Gastrocnemius medialis (tissue), 4 donors: ENCODE measurements at regions not wholly inside any gene's neighbourhood (a gene's known extent, or its start where the extent isn't known, plus 50 kb on each side); places are given as distances from the start of the nearest gene placed in this dataset.

Experiments
- CTCF ChIP-seq, 5 experiments: fragments of 450-650 bp in 3 of 5; fragments of 200-600 bp in 2 of 5; sonication (generic) in 2 of 5; IDR thresholded peaks in 4 of 5; conservative IDR thresholded peaks in 1 of 5; 1 replicate in 4 of 5; 2 replicates in 1 of 5; pipeline ENCODE4 v1.5.1; 2016 to 2019; ENCODE audit warnings: antibody characterized with exemption in 5 of 5, mild to moderate bottlenecking in 3 of 5, moderate library complexity in 3 of 5
- POLR2A ChIP-seq, 2 donors: fragments of 450-650 bp; IDR thresholded peaks; one replicate each; pipeline ENCODE4 v1.6.1; 2017; ENCODE audit warnings: antibody characterized with exemption in 2 of 2, mild to moderate bottlenecking in 2 of 2, moderate library complexity in 2 of 2

GRCh38 chr7:115379321-115379720, 457.4 kb downstream of the MDFIC start:
- TF ChIP-seq CTCF (IDR thresholded peaks at IDR 0.05 in 4 of 5, conservative IDR thresholded peaks at IDR 0.05 in 1 of 5) (no peak), POLR2A (IDR thresholded peaks at IDR 0.05) (no peak)
